Left lung (tissue), 4 donors: ENCODE measurements at regions not wholly inside any gene's neighbourhood (a gene's known extent, or its start where the extent isn't known, plus 50 kb on each side); places are given as distances from the start of the nearest gene placed in this dataset.
"Not testable (repeated sequence)": the region's sequence is repeated elsewhere in the genome, so short reads cannot be mapped to it uniquely, and the experiment has no call there.

ENCODE experiments used
- ATAC-seq: fragments of 200-7000 bp; cut with Tn5 transposase; one replicate; pipeline ENCODE4 v1.9.1; 2020; ENCODE audit warnings: moderate library complexity
- DNase-seq, 4 donors: peaks; one replicate each; pipeline ENCODE4 v3.0.0-alpha.2; 2013 to 2020
- H3K27ac ChIP-seq, 2 donors: fragments of 200-600 bp; sonication (generic) in 1 of 2; one replicate each; pipeline versions ENCODE4 v1.5.0 to v1.8.0; 2020 to 2021
- H3K27me3 ChIP-seq, 2 donors: fragments of 200-600 bp; sonication (generic) in 1 of 2; one replicate each; pipeline versions ENCODE4 v1.5.0 to v1.8.0; 2020 to 2021
- H3K36me3 ChIP-seq, 2 donors: fragments of 200-600 bp; sonication (generic) in 1 of 2; one replicate each; pipeline versions ENCODE4 v1.5.0 to v1.8.0; 2020 to 2021
- H3K4me1 ChIP-seq, 2 donors: fragments of 200-600 bp; one replicate each; pipeline ENCODE4 v1.8.0; 2021
- H3K4me3 ChIP-seq, 2 donors: fragments of 200-600 bp; sonication (generic) in 1 of 2; one replicate each; pipeline versions ENCODE4 v1.5.0 to v1.8.0; 2020 to 2021; ENCODE audit warnings: mild to moderate bottlenecking in 1 of 2
- H3K9me3 ChIP-seq, 2 donors: fragments of 200-600 bp; sonication (generic) in 1 of 2; one replicate each; pipeline versions ENCODE4 v1.5.0 to v1.8.0; 2020 to 2021
- intact Hi-C, 2 donors: fragments of 100-400 bp; cut with DNase I; formaldehyde crosslinking; loops; one replicate each; pipeline versions ENCODE4 v1.11.2 to v1.14.2; 2022
- TF ChIP-seq, protein P1 (sequence below), 2 donors: fragments of 200-600 bp; sonication (generic) in 1 of 2; IDR thresholded peaks; one replicate each; pipeline versions ENCODE4 v1.5.0 to v1.8.0; 2021; ENCODE audit warnings: antibody characterized with exemption in 2 of 2
- donor health status: DM: no; HTN: yes; CAD: no.
- donor health status: DM: no; HTN: no; CAD: no.

DNA sequence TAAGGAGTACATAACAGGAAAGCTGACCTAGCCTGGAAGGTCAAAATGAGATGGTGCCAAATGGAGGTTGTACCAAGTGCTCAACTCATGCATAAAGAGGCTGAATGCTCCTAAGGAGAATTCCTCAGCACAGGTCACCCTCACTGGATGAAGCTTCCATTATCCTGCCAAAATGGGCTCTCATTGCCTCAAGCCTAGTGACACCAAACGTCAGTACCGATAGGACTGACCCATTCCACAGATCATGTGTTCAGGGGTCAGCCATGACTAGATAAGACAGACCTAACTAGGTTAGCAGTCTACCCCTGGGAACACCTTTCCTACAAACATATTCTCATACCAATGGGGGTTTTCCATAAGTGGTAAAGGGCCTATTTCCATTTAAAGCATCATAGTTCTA is 160.7 kb downstream of the MEX3B start:
- peaks cover 0 to 10% of the 10 kb centered on the region in 2 donors for H3K4me1 ChIP-seq
- intact Hi-C loops = no loop called here
- DNase-seq = no peak
- no peak for ATAC-seq
- no peaks in the 10 kb centered on the region for H3K9me3 ChIP-seq
- H3K27ac ChIP-seq = no peak overlapping the region
- H3K36me3 ChIP-seq = no peaks in the 10 kb centered on the region
- no peaks in the 10 kb centered on the region for H3K27me3 ChIP-seq
- TF ChIP-seq, protein P1, sequence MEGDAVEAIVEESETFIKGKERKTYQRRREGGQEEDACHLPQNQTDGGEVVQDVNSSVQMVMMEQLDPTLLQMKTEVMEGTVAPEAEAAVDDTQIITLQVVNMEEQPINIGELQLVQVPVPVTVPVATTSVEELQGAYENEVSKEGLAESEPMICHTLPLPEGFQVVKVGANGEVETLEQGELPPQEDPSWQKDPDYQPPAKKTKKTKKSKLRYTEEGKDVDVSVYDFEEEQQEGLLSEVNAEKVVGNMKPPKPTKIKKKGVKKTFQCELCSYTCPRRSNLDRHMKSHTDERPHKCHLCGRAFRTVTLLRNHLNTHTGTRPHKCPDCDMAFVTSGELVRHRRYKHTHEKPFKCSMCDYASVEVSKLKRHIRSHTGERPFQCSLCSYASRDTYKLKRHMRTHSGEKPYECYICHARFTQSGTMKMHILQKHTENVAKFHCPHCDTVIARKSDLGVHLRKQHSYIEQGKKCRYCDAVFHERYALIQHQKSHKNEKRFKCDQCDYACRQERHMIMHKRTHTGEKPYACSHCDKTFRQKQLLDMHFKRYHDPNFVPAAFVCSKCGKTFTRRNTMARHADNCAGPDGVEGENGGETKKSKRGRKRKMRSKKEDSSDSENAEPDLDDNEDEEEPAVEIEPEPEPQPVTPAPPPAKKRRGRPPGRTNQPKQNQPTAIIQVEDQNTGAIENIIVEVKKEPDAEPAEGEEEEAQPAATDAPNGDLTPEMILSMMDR (IDR thresholded peaks at IDR 0.05) = no peak
- H3K4me3 ChIP-seq = no peak overlapping the region

DNA sequence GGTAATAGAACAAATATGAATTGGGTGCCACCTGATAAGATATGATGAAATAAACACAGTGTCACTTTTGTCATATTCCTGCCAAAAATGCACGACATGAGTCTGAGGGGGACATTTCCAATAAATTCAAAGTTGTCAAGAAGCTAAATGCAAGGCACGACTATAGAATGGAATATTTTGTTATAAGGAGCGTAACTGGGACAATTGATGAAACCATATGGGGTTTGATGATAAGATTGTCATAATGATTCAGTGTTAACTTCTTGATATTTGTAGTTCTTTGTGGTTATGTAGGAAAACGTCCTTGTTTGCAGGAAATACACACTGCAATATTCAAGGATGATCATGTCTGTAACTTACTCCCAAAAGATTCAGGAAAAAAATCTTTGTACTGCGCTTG is 163.3 kb downstream of the MEX3B start:
- Histone ChIP-seq H3K27ac (no peak overlapping the region), H3K27me3 (no peaks in the 10 kb centered on the region), H3K4me1 (no peaks in the 10 kb centered on the region), H3K36me3 (no peaks in the 10 kb centered on the region), H3K9me3 (no peaks in the 10 kb centered on the region), H3K4me3 (no peak overlapping the region)
- ATAC-seq (no peak), DNase-seq (no peak)
- intact Hi-C loops = no loop called here
- TF ChIP-seq, protein P1 (IDR thresholded peaks at IDR 0.05) = no peak

GRCh38 chr15:81880833-81881232 is 165.0 kb downstream of the MEX3B start:
- TF ChIP-seq, protein P1 (IDR thresholded peaks at IDR 0.05) = no peak
- no peak overlapping the region for H3K4me3 ChIP-seq
- H3K27ac ChIP-seq = no peak overlapping the region

GRCh38 chr15:81880314-81880713 is 165.5 kb downstream of the MEX3B start:
- TF ChIP-seq, protein P1 (IDR thresholded peaks at IDR 0.05) = no peak

More at GRCh38 chr15:81880833-81881232, 165.0 kb downstream of the MEX3B start:
- no peak for ATAC-seq
- Histone ChIP-seq H3K27me3 (no peaks in the 10 kb centered on the region), H3K4me1 (no peaks in the 10 kb centered on the region), H3K9me3 (no peaks in the 10 kb centered on the region), H3K36me3 (no peaks in the 10 kb centered on the region)
- intact Hi-C loops = no loop called here
- no peak for DNase-seq

GRCh38 chr15:81875717-81876116 is 170.1 kb downstream of the MEX3B start:
- DNase-seq, H3K4me3 ChIP-seq, H3K4me1 ChIP-seq, H3K36me3 ChIP-seq, intact Hi-C loops, ATAC-seq, H3K27me3 ChIP-seq, H3K27ac ChIP-seq, H3K9me3 ChIP-seq: not testable (repeated sequence)

More at GRCh38 chr15:81880314-81880713, 165.5 kb downstream of the MEX3B start:
- Histone ChIP-seq H3K4me1 (no peaks in the 10 kb centered on the region), H3K27ac (no peak overlapping the region), H3K4me3 (no peak overlapping the region), H3K36me3 (no peaks in the 10 kb centered on the region), H3K27me3 (no peaks in the 10 kb centered on the region), H3K9me3 (no peaks in the 10 kb centered on the region)
- no peak for ATAC-seq
- intact Hi-C loops = no loop called here
- no peak for DNase-seq

- ATAC-seq, intact Hi-C loops, H3K27me3 ChIP-seq, H3K9me3 ChIP-seq, H3K4me3 ChIP-seq, DNase-seq, H3K4me1 ChIP-seq, H3K27ac ChIP-seq, H3K36me3 ChIP-seq: not testable (repeated sequence)
Measured at GRCh38 chr15:81870746-81871106, 175.1 kb downstream of the MEX3B start.

DNA sequence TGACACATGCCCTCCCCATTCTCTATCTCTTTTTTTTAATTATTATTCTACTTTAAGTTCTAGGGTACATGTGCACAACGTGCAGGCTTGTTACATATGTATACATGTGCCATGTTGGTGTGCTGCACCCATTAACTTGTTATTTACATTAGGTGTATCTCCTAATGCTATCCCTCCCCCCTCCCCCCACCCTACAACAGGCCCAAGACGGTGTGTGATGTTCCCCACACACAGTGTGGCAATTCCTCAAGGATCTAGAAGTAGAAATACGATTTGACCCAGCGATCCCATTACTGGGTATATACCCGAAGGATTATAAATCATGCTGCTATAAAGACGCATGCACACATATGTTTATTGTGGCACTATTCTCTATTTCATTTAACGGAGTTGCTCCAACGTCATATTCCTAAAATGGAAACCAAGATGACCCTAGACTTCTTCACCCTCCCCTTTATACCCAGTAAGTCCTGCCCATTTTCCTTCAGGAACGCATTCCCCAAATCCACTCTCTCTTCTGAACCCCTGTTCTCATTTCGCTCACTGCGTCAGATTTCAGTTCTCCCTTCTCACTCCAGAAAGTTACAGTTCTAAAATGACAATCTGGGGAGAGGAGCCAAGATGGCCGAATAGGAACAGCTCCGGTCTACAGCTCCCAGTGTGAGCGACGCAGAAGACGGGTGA is 175.6 kb downstream of the MEX3B start:
- H3K4me3 ChIP-seq, DNase-seq, H3K27ac ChIP-seq, H3K36me3 ChIP-seq, H3K27me3 ChIP-seq, H3K9me3 ChIP-seq, intact Hi-C loops, H3K4me1 ChIP-seq, ATAC-seq: not testable (repeated sequence)
